ENCODE measurements at regions not wholly inside any gene's neighbourhood (a gene's known extent, or its start where the extent isn't known, plus 50 kb on each side); places are given as distances from the start of the nearest gene placed in this dataset.
A peak's percentile ranks its signal among the peaks of the same experiment; 100 is the strongest.

DNA sequence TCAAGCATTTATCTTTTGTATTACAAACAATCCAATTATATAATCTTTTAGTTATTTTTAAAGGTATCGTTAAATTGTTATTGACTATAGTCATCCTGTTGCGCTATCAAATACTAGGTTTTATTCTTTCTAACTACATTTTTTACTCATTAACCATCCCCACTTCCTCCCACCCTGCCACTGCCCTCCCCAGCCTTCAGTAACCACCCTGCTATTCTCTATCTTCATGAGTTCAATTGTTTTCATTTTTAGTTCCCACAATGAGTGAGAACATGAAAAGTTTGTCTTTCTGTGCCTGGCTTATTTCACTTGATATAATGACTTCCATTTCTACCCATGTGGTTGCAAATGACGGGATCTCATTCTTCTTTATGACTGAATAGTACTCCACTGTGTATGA lies 94.1 kb upstream of the MYOCD start:
- no peak overlapping the region for H3K4me3 Mint-ChIP-seq
- peaks cover 13% of the 10 kb centered on the region for H3K4me1 Mint-ChIP-seq
- no peaks in the 10 kb centered on the region for H3K27me3 Mint-ChIP-seq (ENCODE audit: low read depth)
- H3K27ac Mint-ChIP-seq: no peak overlapping the region
- no peak for DNase-seq (ENCODE audit: low spot score in 2 of 2, unreplicated experiment in 2 of 2)
- TF ChIP-seq, protein P1, sequence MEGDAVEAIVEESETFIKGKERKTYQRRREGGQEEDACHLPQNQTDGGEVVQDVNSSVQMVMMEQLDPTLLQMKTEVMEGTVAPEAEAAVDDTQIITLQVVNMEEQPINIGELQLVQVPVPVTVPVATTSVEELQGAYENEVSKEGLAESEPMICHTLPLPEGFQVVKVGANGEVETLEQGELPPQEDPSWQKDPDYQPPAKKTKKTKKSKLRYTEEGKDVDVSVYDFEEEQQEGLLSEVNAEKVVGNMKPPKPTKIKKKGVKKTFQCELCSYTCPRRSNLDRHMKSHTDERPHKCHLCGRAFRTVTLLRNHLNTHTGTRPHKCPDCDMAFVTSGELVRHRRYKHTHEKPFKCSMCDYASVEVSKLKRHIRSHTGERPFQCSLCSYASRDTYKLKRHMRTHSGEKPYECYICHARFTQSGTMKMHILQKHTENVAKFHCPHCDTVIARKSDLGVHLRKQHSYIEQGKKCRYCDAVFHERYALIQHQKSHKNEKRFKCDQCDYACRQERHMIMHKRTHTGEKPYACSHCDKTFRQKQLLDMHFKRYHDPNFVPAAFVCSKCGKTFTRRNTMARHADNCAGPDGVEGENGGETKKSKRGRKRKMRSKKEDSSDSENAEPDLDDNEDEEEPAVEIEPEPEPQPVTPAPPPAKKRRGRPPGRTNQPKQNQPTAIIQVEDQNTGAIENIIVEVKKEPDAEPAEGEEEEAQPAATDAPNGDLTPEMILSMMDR (IDR thresholded peaks at IDR 0.05; ENCODE audit: unreplicated experiment): no peak
- no peaks in the 10 kb centered on the region for H3K36me3 Mint-ChIP-seq
- H3K9me3 Mint-ChIP-seq: peaks cover 5% of the 10 kb centered on the region

DNA sequence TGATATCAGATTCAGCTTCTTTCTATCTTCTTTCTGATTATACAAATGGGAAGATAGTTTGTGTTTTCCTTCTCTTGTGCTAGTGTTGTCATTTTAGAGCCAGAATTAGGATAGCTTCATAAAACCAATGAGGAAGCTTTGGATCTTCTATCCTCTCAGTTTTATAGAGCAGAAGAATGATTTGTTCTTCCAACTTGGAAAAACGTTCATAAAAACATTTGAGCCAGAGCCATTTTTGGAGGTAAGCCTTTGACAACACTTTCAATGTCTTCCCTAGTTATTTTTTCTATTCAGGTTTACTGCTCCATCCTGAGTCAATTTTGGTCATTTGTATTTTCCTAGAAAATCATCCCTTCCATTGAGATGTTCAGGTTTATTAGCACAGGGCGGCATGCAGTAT lies 91.2 kb upstream of the MYOCD start:
- no peak overlapping the region for H3K4me3 Mint-ChIP-seq
- H3K4me1 Mint-ChIP-seq: peaks cover 7% of the 10 kb centered on the region
- H3K9me3 Mint-ChIP-seq: peaks cover 5% of the 10 kb centered on the region
- TF ChIP-seq, protein P1 (IDR thresholded peaks at IDR 0.05; ENCODE audit: unreplicated experiment): no peak
- no peak overlapping the region for H3K27ac Mint-ChIP-seq
- H3K36me3 Mint-ChIP-seq: no peaks in the 10 kb centered on the region
- H3K27me3 Mint-ChIP-seq (ENCODE audit: low read depth): no peaks in the 10 kb centered on the region
- DNase-seq (ENCODE audit: low spot score in 2 of 2, unreplicated experiment in 2 of 2): no peak

DNA sequence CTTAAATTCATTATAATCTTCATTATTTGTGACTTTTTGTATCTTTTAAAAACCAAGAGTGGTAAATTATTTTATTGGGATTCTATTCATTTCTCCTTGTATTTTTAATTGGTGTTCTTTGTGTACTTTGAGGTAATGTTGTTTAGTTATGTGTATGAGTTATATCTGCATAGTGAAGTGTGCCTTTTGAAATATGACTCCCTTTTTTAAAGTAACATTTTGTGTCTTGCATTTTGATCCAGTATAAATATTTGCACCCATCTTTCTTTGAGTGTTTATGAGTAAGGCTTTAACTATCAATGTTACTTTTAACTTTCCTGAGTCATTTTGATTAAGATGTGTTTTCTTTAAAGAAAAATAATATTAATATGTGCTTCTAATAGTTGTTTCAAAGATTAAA lies 90.0 kb upstream of the MYOCD start:
- TF ChIP-seq, protein P1 (IDR thresholded peaks at IDR 0.05; ENCODE audit: unreplicated experiment): no peak
- no peak for DNase-seq (ENCODE audit: low spot score in 2 of 2, unreplicated experiment in 2 of 2)
- H3K4me1 Mint-ChIP-seq: peaks cover 18% of the 10 kb centered on the region
- H3K36me3 Mint-ChIP-seq: no peaks in the 10 kb centered on the region
- no peaks in the 10 kb centered on the region for H3K27me3 Mint-ChIP-seq (ENCODE audit: low read depth)
- H3K9me3 Mint-ChIP-seq: peaks cover 5% of the 10 kb centered on the region
- no peak overlapping the region for H3K27ac Mint-ChIP-seq
- H3K4me3 Mint-ChIP-seq: no peak overlapping the region

DNA sequence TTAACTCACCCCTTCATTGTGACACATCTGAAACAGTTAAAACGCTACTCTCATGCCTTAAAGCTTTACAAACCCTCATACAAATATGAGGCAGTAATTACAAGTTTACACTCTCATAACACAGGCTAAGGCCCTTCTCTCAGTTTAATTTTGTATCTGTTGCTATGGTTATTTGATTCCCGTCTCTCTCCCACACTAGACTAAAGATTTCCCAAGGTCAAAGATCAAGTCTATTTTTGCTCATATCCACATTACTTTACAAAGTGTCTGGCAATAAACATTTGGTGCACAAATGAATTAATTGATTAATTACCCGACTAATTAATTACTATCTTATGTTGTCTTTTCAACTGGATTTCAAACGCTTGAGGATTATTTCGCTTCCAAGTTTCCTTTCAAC lies 86.4 kb upstream of the MYOCD start:
- peak overlapping the region; percentile 37 for H3K27ac Mint-ChIP-seq
- H3K4me1 Mint-ChIP-seq: peaks cover 26% of the 10 kb centered on the region
- TF ChIP-seq, protein P1 (IDR thresholded peaks at IDR 0.05; ENCODE audit: unreplicated experiment): no peak
- no peaks in the 10 kb centered on the region for H3K27me3 Mint-ChIP-seq (ENCODE audit: low read depth)
- no peak for DNase-seq (ENCODE audit: low spot score in 2 of 2, unreplicated experiment in 2 of 2)
- H3K9me3 Mint-ChIP-seq: peaks cover 4% of the 10 kb centered on the region
- H3K36me3 Mint-ChIP-seq: no peaks in the 10 kb centered on the region
- no peak overlapping the region for H3K4me3 Mint-ChIP-seq

DNA sequence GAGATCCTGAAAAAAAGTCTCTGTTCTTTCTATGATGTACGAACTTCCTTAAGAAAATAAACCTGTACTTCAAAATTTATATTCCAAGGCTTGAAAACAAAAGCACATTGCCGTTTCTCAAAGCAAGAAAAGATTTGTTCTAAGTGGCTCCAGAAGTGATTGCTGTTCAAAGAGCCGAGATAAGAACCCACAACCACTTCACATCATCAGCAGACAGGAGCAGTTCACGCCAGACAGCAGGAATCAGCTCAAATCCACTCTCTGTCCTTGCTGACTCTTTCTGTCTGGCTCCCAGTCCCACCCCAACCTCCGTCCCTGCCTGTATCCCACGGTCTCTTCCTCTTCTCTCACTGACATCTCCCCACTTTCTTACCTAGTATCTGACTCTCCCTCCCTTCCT lies 85.0 kb upstream of the MYOCD start:
- Mint-ChIP-seq H3K36me3 (no peaks in the 10 kb centered on the region), H3K27ac (peak overlapping the region; percentile 64), H3K27me3 (ENCODE audit: low read depth) (no peaks in the 10 kb centered on the region), H3K9me3 (peaks cover 4% of the 10 kb centered on the region), H3K4me3 (no peak overlapping the region), H3K4me1 (peaks cover 34% of the 10 kb centered on the region)
- TF ChIP-seq, protein P1 (IDR thresholded peaks at IDR 0.05; ENCODE audit: unreplicated experiment): no peak
- DNase-seq (ENCODE audit: low spot score in 2 of 2, unreplicated experiment in 2 of 2): no peak

DNA sequence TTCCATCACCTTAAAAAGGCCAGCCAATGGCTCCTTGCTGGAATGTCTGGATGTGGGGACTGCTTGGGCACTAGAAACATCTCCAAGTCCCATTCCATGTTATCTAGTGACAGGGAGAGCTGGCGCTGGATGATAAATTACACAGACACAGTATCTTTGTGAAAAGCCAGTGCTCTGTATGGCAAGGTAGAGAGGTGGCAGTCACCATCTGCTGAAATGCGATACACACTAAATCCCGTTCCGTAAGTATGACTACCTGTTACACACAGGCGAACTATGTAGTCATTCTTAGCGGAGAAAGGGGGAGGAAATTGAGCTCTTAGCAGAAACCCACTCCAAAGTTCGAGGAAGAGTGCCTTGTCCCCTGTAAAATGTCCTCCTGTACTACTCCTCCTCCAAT lies 81.0 kb upstream of the MYOCD start:
- DNase-seq (ENCODE audit: low spot score in 2 of 2, unreplicated experiment in 2 of 2): no peak
- TF ChIP-seq, protein P1 (IDR thresholded peaks at IDR 0.05; ENCODE audit: unreplicated experiment): no peak
- no peak overlapping the region for H3K27ac Mint-ChIP-seq
- H3K36me3 Mint-ChIP-seq: no peaks in the 10 kb centered on the region
- H3K27me3 Mint-ChIP-seq (ENCODE audit: low read depth): no peaks in the 10 kb centered on the region
- no peak overlapping the region for H3K4me3 Mint-ChIP-seq
- peaks cover 25% of the 10 kb centered on the region for H3K4me1 Mint-ChIP-seq
- H3K9me3 Mint-ChIP-seq: peaks cover 4% of the 10 kb centered on the region
